ELF-1 (cell line): ENCODE measurements at regions not wholly inside any gene's neighbourhood (a gene's known extent, or its start where the extent isn't known, plus 50 kb on each side); places are given as distances from the start of the nearest gene placed in this dataset.

ENCODE experiments used
- DNase-seq: peaks from one replicate; pipeline ENCODE4 v3.0.0-alpha.2; 2016; ENCODE audit warnings: low read depth, low spot score

DNA sequence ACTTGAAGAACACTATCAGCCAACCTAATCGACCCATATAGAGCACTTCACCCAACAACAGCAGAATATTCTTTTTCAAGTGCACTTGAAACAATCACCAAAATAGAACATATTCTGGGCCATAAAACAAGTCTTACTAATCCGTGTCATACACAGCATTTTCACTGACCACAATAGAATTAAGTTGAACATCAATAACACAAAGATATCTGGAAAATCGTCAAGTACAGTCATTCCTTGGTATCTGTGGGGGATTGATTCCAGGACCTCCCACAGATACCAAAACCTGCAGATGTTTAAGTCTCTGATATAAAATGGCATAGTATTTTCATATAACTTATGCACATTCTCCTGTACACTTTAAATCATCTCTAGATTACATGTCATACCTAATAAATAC lies 295.7 kb downstream of the BCL11B start:
- DNase-seq, result no peak

DNA sequence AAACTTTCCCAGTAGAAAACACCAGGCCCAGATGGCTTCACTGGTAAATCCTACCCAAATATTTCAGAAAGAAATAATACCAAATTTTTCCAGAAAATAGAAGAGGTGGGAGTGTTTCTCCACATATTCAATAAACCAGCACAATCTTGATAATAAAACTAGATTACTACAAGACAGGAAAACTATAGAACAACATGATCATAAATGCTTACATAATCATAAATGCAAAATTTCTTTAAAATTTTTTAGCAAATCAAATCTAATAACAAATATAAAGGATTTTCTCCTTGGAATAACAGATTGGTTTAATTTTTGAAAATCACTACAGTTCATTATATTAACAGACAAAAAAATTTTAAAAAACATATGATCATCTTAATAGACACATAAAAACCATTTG lies 294.5 kb downstream of the BCL11B start:
- DNase-seq, result no peak

DNA sequence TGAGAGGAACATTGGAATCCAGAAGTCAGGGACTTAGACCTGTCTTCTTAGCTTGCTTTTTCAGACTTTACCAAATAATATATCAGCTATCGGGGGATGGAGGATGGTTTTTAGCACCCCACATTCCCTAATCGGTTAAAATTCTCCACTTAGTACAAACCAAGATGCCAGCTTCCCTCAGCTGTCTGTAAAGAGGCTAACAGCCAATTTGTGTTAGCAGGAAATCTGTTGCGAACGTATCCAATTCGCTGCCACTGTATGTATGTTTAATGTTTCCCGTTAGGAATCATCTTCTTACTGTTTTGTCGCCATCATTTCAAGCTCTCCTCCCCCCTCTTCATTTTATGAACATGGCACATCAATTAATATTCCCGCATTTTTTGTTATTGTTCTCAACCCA lies 289.0 kb downstream of the BCL11B start:
- DNase-seq, result no peak

DNA sequence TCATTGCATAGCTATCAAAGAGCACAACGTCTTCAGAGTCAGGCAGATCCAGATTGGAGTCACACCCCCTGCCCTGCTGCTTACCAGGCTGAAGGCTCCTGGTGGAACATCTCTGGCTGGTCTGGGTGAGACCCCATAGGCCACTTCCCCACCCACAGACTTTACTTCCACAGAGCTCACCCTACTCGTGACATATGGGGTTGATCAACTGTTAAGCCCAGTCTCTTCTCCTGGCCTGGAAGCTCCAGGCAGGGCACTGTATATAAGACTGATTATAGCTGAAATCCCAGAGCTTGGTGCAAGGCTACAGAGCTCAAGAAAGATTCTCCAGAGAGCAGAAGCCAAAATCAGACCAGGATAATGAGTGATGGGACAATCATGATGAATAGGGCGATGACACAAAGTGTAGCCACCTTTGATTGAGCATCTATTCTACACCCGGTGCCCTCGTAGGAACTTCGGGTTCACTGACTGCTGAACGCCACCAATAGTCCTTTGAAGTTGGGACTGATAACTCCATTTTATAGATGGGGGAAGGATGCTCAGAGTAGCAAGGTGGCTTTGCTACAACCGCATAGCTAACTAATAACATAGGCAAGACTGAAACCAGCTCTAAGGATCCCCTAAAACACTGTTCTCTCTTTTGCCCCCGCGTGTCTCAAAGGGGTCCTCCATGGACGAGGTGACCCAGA lies 287.8 kb downstream of the BCL11B start:
- DNase-seq, result no peak

DNA sequence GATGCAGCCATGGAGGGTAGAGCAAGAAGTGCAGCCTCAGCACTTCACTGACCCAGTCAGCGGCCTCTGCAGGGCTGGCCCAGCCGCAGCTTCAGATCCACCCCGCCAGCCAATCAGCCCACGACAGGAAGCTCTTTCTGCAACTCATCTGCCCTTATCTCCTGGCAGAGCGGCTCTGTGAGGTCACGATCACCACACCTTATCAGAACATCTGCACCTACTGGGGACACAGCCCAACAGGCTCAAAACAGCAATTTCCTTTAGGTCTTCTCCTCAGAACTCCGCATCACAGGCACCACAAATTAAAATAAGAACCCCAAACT lies 287.3 kb downstream of the BCL11B start:
- DNase-seq, result peak; percentile 12

DNA sequence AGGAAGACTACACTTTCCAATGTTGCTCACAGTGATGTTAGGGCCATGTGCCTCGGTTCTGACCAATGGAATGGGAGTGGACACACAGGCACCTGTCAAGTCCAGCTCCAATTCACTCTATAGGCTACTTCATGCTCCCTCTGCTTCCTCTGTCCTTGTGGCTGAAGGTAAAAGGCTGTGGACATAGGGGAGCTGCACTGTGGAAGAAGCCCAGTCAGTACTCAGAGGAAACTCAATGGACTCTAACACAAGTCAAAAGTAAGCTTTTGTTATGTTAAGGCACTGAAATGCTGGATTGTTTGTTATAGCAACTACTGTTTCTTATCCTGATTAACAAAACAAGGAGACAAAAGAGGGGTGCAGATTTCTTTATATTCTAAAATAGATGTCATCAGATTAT lies 278.2 kb downstream of the BCL11B start:
- DNase-seq, result no peak

DNA sequence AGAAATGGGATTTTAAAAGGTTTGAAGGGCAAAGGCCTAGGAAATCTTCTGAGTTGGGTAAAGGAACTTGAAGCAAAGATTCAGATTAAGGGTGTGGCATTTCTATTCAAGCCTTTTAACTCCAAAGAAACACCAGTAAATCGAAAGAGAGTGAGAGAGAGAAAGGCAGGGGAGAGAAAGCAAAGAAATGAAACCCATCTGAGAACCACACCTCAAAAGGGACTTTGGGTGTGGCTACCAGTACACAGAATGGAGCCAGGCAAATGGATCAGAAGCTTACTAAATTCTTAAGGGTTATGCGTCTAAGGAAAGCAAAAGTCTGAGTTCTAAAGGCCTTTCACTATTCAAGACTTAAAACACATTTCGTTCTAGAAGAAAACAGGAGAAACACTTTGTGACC lies 277.4 kb downstream of the BCL11B start:
- DNase-seq, result no peak

DNA sequence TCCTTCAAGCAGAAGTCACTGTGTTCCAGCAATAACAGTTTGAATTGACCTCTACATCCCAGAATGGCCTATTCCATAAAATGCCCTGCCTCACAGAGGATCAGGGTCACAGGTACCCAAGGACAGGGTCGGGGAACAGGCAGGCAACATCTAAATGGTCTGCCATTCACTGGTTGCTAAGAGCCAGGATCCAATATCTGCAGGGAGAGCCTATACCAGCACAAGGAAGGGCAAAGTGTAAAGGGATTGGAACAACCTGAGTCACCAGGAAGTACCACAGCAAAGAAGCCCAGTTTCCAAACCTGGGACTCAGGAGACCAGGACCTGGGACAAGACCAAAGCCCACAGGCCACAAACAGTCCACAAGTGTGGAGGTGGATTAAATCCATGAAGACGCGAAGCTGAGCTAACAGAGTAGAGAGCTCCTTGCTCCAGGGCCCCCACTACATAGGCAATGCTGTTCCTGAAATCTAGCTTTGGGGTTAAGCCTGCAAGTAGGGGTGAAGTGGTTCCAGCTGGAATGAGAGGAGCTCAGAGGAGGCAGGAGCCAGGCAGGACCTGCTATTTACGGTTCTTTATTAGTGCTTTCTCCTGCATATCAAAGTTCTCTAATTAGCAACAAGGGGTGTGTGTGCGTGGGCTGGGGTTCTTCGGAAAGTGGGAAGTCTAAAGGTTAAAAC lies 274.3 kb downstream of the BCL11B start:
- no peak for DNase-seq

DNA sequence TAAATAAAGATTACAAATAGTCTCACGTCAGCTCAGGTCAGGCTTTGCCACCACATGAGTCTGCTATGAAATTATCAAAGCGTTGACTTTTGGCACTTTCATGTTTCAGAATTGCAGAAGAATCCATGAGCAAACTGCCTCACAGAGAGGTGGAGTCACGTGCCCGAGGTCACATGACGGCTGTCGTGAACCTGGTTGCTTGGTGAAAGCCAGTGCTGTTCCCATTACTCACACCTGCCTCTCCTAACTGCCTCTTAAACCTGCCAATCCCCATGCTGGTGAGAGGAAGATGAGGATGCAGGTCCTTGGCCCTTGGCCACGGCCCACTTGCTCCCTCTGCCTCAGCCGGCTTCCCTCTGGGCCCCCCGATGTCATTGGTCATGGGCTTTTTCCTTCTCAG lies 272.7 kb downstream of the BCL11B start:
- no peak for DNase-seq

DNA sequence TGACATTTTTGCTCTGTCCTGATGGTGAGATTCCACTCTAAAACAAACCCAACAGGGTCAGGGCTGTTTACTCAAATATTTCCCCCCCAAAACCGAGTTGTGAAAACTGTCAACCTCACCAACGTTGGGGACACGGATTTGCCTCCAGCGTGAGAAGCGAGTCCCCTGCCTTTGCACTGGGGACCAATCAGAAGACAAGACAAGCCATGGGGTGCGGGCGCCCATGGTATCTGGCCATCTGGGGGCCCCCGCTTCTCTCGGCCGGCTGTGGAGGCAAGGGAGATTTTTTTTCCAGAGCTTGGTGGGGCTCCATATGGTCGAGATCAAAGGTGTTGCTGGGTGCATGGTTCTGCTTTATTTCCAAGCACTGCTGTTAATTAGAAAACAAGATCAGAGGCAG lies 272.1 kb downstream of the BCL11B start:
- DNase-seq, result no peak

DNA sequence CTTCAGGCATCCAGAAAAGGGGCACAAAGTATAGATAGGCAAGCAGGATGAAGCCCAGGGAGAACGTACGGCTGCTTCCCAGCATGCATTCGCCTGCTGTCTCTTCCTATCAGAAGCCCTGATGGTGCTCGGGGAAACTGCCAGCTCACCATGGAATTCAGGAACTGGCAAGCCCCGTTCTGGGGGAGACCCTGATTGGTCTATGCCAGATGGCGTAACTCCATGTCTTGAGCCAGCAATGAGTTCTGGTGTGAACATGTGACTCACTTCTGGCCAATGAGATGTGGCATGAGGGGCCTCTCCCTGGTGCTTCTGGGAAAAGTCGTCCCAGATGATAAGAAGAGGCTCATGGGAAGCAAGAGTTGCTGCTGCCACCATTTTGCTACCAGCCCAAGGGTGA lies 270.8 kb downstream of the BCL11B start:
- DNase-seq, result no peak

DNA sequence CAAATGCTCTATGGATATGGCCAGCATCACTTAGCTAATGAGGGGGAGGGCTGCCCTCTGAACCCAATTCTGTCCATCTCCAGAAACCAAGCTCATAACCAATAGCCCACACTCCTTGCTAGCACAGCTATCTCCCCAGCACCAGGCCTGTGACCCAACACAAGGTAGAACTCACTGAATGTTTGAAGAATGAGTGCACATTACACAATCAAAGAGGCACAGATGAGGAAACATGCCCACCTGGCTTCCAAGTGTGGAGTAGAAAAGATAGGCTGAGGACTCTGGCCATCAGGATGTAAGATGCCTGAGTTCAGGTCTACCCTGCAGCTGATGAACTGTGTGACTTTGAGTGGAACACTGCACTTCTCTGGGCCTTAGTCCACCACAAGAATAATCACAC lies 268.4 kb downstream of the BCL11B start:
- DNase-seq, result no peak

DNA sequence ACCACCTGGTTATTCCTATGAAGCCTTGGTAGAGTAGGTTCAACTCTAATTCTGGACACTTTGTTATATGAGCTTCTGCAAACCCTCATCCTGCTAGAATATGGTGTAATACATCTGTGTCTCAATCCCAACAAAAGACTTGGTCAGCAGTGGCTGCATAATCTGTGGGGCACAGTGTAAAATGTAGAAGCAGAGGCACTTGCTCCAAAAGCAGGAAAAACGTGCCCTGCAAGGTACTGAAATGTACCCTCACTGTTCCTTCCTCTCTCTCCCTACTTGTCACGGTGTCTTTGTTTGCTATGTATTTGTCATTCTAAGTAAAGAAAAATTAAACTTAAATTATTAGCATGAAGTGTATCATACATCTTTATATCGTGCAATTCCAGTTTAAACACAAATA lies 267.9 kb downstream of the BCL11B start:
- DNase-seq, result no peak

DNA sequence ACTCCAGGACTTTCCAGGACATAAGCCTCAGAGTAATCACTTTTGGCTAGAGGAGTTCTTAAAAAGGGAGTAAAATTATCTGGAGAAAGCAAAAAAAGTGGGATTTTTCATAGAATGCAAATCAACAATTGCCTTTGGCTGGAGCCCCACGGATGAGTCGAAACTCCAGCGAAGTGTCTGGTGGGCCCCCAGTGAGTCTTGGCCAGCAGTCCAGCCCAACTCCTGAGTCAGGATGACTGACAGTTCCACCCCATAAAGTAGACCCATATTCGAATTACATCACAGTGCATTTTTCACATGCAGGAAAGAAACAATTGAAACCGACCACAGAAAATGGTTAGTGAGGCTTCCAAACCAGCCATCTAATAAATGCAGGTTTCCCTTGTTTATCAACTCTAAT lies 265.7 kb downstream of the BCL11B start:
- no peak for DNase-seq

DNA sequence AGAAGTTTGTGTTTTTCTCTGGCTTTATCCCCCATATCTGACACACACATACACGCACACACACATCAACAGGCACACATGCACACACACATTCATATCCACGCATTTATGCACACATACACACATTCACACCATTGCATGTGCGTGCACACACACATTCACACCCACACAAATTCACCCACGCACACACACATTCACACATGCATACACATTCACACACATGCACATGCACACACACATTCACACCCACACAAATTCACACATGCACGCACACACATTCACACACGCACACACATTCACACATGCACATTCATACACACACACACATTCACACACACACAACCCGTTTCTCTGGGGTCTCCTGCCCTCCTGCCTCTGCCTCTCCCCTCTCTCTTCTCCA lies 264.2 kb downstream of the BCL11B start:
- no peak for DNase-seq

DNA sequence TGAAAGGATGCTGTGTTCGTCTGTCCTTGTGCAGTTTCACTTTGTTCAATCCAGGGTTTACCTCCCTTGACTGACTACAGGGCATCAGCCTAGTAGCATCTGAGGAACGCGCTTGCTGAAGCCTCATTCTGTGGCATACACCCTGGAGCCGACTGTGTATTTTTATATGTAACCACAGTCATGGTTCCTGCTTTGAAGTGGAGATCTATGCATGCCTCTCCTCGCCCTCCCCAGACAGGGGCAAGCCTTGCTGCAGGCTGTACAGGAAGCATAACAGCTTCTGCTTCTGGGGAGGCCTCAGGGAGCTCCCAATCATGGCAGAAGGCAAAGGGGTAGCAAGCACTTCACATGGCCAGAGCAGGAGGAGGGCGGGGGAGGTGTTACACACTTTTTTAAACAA lies 262.1 kb downstream of the BCL11B start:
- no peak for DNase-seq

DNA sequence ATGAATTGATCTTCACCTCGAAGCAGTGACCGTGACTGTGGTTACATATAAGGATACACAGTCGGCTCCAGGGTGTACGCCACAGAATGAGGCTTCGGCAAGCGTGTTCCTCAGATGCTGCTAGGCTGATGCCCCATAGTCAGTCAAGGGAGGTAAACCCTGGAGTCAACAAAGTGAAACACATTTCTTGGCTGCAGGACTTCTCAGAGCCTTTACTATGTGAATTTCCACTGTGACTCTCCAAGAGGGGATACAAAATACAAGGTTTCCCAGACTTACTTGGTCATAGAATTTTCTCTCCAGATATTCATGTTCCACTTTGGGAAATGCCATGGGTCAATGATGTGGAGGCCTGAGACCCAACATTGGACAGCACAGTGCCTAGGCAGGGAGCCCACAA lies 260.6 kb downstream of the BCL11B start:
- DNase-seq, result no peak

DNA sequence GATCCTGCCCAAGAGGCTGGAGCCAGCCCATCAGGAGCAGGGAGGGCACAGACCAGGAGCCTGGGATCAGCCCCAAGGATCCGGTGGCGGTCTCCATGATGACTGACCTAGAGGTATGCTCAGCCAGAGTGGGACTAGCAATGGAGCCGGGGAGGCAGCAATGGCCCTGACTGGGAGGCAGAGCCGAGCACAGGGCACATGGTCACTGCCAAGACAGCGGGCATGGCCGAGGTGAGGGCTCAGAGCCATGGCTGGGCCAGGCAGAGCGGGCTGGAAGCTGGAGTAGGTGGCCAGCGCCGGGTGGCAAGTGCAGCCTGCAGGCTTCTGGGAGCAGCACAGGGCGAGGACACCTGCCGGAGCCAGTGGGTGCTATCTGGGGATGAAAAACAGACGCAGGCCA lies 259.3 kb downstream of the BCL11B start:
- DNase-seq, result no peak

DNA sequence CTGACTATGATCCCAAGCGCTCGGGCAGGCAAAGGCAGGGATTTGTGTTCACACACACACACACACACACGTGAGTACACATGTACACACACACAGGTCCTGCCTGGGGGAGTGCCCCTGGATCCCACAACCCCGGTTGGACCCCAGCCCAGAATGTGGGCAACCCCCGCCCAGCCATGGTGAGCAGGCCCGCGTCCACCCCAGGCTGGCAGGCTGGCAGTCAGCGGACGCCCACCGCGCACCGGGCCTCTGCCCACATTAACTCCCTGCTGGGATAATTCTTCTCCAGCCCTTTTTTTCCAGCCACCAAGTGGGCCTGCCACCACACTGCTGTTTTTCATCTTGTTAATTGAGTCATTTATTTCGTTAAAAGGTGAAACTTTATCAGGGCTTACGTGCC lies 256.2 kb downstream of the BCL11B start:
- DNase-seq, result no peak

DNA sequence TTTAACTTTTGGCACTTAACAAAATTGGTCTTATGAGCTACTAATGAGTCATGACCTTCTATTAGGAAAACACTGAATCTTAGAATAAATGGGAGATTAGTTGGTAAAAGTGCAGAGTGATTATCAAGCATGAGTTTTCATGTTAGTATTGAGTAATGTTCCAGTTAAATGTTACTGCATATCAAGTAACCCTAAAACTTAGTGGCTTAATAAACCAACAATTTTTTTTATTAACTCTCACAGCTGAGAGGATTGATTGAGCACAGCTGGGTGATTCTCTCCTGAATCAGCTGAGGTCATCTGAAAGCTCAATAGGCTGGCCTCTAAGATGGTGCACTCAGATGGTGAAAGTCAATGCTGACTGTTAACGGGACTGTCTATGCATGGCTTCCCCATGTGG lies 248.6 kb downstream of the BCL11B start:
- no peak for DNase-seq

DNA sequence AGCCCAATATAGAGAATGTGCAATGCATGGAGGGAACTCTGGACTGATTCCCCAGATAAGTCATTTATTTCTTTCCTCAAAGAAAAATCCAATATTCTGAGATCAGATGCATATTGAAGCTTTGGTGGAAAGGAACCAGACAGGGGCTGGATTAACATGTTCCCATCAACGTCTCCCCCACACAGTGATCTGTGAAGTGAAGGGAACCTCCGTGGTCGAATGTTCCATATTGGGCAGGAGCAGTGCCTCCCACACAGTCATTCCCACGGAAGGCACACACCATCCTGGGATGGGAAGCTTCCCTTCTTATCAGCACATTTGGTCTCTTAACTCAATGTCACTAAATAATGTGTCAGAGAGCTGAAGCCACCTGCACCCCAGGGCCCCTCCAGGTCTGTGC lies 247.1 kb downstream of the BCL11B start:
- no peak for DNase-seq

DNA sequence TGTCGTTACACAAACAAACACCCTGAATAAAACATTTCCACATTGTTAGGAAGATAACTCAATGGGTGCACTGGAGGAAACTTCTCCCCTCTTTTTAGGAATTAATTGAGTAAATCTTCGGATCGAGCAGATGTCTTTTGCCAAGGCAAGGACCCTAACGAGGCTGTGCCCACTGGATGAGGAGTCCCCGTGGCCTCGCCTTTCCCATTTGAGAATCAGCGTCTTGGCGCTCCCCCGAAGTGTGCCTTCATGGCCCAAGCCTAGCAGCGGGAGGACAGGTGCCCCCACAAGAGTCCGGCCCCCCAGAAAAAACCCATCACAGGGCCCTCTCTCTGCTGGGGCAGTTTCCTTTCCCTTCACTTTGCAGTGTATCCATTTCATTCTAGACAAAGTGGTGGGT lies 246.6 kb downstream of the BCL11B start:
- no peak for DNase-seq

DNA sequence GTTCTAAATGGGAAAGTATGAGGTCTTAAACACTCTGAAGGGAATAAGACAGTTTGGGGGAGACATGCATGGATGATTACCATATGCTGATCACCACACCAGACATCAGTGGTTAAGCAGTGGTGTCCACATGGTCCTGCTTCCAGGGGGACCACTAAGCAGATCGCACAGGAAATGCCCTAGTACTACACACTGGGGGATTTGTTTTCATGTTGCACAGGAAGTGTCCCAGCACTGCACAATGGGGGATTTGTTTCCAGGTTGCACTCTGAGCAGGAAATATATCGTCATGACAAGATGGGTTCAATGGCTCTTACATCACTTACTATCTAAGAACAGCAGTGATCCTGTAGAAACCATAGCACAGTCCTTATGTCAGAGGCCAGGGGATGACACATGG lies 245.5 kb downstream of the BCL11B start:
- DNase-seq, result no peak

DNA sequence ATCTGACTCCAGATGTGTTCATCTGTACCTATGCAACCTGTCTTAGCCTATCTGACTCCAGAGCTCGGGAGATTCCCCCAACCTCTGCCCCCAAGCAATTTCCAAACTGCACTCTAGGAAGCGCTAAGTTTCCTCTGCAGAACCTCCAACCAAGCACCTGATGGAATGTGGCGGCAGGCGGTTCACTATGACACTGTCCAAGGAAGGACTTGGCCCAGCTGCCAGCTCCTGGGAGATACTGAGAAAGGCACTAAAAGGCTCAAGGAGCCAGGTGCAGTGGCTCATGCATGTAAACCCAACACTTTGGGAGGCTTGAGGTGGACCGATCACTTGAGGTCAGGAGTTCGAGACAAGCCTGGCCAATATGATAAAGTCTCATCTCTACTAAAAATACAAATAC lies 244.0 kb downstream of the BCL11B start:
- peak; percentile 47 for DNase-seq
